GM19372 (cell line): ENCODE measurements at regions not wholly inside any gene's neighbourhood (a gene's known extent, or its start where the extent isn't known, plus 50 kb on each side); places are given as distances from the start of the nearest gene placed in this dataset.

Source experiments
- ATAC-seq: cut with Tn5 transposase; IDR thresholded peaks from one replicate; pipeline ENCODE4 v1.9.1; 2021; ENCODE audit warnings: mild to moderate bottlenecking, low read depth, moderate library complexity; ENCODE audit not compliant: unreplicated experiment

GRCh38 chr9:118782790-118783463, 586.3 kb downstream of the BRINP1 start:
- ATAC-seq, result no peak

- no peak for ATAC-seq
Observed at GRCh38 chr9:118784033-118784432, 585.2 kb downstream of the BRINP1 start.

- ATAC-seq, result no peak
Observed at GRCh38 chr9:118785456-118785855, 583.8 kb downstream of the BRINP1 start.

- no peak for ATAC-seq
Observed at GRCh38 chr9:118786877-118787276, 582.4 kb downstream of the BRINP1 start.

GRCh38 chr9:118809160-118809625, 560.0 kb downstream of the BRINP1 start:
- no peak for ATAC-seq

GRCh38 chr9:118829334-118829733, 539.9 kb downstream of the BRINP1 start:
- ATAC-seq, result no peak

- ATAC-seq, result no peak
Observed at GRCh38 chr9:118832371-118832770, 536.9 kb downstream of the BRINP1 start.

GRCh38 chr9:118836891-118837290, 532.3 kb downstream of the BRINP1 start:
- no peak for ATAC-seq

- ATAC-seq, result no peak
Observed at GRCh38 chr9:118871531-118871930, 497.7 kb downstream of the BRINP1 start.

GRCh38 chr9:118882684-118883083, 486.6 kb downstream of the BRINP1 start:
- ATAC-seq, result no peak

GRCh38 chr9:118883411-118883810, 485.8 kb downstream of the BRINP1 start:
- ATAC-seq, result no peak

- no peak for ATAC-seq
Observed at GRCh38 chr9:118891213-118891612, 478.0 kb downstream of the BRINP1 start.

- ATAC-seq, result no peak
Observed at GRCh38 chr9:118896324-118897000, 472.8 kb downstream of the BRINP1 start.

GRCh38 chr9:118918180-118918579, 451.1 kb downstream of the BRINP1 start:
- no peak for ATAC-seq

GRCh38 chr9:118928722-118929121, 440.5 kb downstream of the BRINP1 start:
- no peak for ATAC-seq

GRCh38 chr9:118929287-118929686, 439.9 kb downstream of the BRINP1 start:
- ATAC-seq, result no peak

GRCh38 chr9:118931941-118932340, 437.3 kb downstream of the BRINP1 start:
- ATAC-seq, result no peak

- ATAC-seq, result no peak
Observed at GRCh38 chr9:118938581-118938980, 430.7 kb downstream of the BRINP1 start.

- no peak for ATAC-seq
Observed at GRCh38 chr9:118940473-118940872, 428.8 kb downstream of the BRINP1 start.

- ATAC-seq, result no peak
Observed at GRCh38 chr9:118946669-118947068, 422.6 kb downstream of the BRINP1 start.

GRCh38 chr9:118954857-118955256, 414.4 kb downstream of the BRINP1 start:
- ATAC-seq, result no peak

- ATAC-seq, result no peak
Observed at GRCh38 chr9:118957585-118957984, 411.6 kb downstream of the BRINP1 start.
